ENCODE measurements at regions not wholly inside any gene's neighbourhood (a gene's known extent, or its start where the extent isn't known, plus 50 kb on each side); places are given as distances from the start of the nearest gene placed in this dataset.

DNA sequence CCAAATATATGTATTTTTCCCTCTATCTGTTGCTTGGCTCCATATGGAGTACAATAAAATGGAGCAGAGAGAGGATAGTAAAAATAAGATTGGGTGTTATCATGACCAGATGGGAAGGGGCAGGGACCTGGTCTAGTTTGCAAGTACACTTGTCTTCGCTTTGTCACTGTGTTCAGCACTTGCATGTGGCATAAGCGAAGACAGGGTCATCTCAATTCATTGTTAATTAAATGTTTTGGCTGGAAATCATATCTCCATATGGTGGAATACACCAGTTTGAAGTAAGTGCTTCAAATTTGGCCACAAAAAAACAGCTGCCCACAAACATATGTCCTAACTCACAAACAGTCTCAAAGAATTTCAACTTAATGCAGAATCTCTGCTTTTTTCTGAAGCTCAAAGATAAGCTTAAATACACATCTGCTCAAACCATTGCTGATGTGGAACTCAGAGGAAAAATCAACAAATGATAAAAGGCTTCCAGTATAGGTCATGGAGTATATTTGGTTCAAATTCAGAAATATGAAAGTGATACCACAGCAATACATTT, 865.4 kb downstream of the TLE4 start:
- DNase-seq (ENCODE audit: low read depth) = no peak
- TF ChIP-seq, protein P1, sequence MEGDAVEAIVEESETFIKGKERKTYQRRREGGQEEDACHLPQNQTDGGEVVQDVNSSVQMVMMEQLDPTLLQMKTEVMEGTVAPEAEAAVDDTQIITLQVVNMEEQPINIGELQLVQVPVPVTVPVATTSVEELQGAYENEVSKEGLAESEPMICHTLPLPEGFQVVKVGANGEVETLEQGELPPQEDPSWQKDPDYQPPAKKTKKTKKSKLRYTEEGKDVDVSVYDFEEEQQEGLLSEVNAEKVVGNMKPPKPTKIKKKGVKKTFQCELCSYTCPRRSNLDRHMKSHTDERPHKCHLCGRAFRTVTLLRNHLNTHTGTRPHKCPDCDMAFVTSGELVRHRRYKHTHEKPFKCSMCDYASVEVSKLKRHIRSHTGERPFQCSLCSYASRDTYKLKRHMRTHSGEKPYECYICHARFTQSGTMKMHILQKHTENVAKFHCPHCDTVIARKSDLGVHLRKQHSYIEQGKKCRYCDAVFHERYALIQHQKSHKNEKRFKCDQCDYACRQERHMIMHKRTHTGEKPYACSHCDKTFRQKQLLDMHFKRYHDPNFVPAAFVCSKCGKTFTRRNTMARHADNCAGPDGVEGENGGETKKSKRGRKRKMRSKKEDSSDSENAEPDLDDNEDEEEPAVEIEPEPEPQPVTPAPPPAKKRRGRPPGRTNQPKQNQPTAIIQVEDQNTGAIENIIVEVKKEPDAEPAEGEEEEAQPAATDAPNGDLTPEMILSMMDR (IDR thresholded peaks at IDR 0.05; ENCODE audit: low read length, missing control alignments) = no peak
- no peak overlapping the region for H3K4me3 ChIP-seq (replicated peaks; ENCODE audit: low read depth, low read length)

DNA sequence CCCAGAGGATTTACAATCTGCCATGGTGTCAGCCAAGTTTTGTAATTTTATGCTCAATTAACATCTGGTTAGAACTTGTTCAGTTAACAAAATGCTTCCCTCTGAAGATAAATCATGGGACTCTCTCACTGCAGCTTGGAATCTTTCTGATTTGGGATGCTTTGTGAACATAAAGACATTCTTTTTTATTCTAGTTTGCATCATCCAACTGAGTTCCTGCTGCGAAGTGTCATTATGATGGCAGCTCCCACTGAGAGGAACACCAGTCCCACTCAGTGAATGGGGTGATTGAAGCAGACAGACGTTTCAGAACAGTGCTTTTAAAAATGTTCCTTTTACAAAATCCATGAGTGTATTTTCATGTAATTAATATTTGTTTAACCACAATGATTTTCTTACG, 863.8 kb downstream of the TLE4 start:
- DNase-seq (ENCODE audit: low read depth) = no peak
- TF ChIP-seq, protein P1 (IDR thresholded peaks at IDR 0.05; ENCODE audit: low read length, missing control alignments) = no peak
- H3K4me3 ChIP-seq (replicated peaks; ENCODE audit: low read depth, low read length) = no peak overlapping the region

DNA sequence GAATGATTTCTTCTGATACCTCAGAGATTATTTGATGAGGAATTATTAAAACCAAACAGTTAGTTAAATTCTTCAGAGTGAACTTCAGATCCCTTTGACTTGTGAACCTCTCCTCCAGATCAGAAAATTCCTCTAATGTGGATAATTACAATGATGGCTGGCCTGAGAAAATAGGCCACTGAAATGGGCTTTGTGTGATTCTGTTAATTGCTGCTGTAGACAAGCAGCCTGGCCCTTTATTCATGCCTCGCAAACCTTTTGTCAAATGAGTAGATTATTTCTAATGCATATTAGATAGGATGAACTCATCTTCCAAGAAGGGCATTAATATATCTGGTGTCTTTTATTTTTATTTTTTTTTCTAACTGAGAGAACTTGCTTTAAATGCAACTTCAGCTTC, 855.2 kb downstream of the TLE4 start:
- TF ChIP-seq, protein P1 (IDR thresholded peaks at IDR 0.05; ENCODE audit: low read length, missing control alignments) = no peak
- DNase-seq (ENCODE audit: low read depth) = no peak
- H3K4me3 ChIP-seq (replicated peaks; ENCODE audit: low read depth, low read length) = no peak overlapping the region

DNA sequence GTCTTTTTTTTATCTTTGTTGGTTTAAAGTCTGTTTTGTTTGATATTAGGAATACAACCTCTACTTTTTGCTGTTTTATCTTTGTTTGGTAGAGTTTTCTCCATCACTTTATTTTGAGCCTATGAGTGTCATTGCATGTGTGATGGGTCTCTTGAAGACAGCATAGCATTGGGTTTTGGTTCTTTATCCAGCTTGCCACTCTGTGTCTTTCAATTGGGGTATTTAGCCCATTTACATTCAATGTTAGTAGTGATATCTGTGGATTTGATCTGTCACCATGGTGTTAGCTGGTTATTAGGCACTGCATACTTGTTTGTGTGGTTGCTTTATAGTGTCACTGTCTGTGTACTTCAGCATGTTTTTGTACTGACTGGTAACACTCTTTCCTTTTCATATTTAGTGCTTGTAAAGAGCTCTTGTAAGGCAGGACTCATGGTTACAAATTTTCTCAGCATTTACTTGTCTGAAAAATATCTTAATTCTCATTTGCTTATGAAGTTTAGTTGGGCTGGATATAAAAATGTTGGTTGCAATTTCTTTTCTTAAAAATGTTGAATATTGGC, 845.5 kb downstream of the TLE4 start:
- DNase-seq (ENCODE audit: low read depth) = no peak
- TF ChIP-seq, protein P1 (IDR thresholded peaks at IDR 0.05; ENCODE audit: low read length, missing control alignments) = no peak

DNA sequence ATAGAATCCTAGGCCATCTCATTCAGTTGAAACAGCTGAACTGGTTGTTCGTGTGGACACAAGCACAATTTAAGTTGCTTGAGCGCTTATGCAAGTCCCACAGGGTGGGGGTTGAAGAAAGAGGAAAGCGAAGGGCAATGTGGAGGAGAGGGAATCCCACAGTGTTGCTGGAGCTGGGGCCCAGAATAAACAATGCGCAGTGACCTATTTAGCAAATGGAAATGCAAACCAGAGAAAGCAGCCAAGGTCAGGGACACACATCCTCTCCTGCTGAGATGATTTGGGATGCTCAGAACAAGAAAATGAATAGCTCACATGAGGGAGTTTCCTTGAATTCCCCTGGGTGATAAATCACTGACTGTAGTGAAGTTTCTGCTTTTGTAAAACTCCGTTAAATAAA, 838.3 kb downstream of the TLE4 start:
- peak; percentile 3 for DNase-seq (ENCODE audit: low read depth)

More for the DNA sequence above, 845.5 kb downstream of the TLE4 start:
- H3K4me3 ChIP-seq (replicated peaks; ENCODE audit: low read depth, low read length) = no peak overlapping the region

DNA sequence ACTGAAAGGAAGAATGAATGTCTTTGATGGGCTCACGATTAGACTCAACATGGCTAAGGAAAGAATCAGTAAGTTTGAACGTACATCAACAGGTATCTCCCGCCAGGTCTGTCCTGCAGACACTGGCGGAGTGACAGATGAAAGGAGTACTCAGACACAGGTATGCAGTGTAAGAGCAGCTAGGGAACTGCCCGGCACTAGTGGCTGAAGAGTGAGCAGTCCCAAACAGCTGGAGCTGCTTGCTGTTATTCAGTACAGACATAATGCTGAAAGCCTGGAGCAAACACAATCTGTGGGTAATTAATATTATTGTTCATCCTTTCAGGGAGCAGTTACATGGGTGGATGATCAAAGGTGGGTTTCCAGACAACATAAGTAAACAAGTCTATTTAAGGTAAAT, 835.5 kb downstream of the TLE4 start:
- no peak for DNase-seq (ENCODE audit: low read depth)
- no peak overlapping the region for H3K4me3 ChIP-seq (replicated peaks; ENCODE audit: low read depth, low read length)
- TF ChIP-seq, protein P1 (IDR thresholded peaks at IDR 0.05; ENCODE audit: low read length, missing control alignments) = no peak

More for the DNA sequence above, 838.3 kb downstream of the TLE4 start:
- TF ChIP-seq, protein P1 (IDR thresholded peaks at IDR 0.05; ENCODE audit: low read length, missing control alignments) = no peak
- H3K4me3 ChIP-seq (replicated peaks; ENCODE audit: low read depth, low read length) = no peak overlapping the region

DNA sequence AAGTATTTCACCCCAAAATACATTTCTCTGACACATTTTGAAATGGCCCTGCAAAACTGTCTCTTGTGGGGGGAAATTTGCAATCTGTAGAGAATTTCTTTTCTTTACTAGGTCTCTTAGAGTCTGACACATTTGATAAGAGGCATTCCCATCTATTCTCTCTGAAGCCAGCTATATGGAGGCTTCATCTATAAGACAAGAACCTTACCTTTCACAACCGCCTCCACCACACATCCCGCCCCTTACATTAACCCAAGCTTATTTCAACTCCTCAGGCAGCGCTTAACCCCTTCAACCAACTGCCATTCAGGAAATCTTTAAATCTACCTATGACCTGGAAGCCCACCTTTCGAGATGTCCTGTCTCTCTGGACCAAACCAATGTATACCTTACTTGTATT, 829.5 kb downstream of the TLE4 start:
- TF ChIP-seq, protein P1 (IDR thresholded peaks at IDR 0.05; ENCODE audit: low read length, missing control alignments) = no peak
- no peak for DNase-seq (ENCODE audit: low read depth)
- H3K4me3 ChIP-seq (replicated peaks; ENCODE audit: low read depth, low read length) = no peak overlapping the region

All from fibroblast of pulmonary artery (primary cell).